Lung microvascular endothelial cell (primary cell): ENCODE measurements at regions not wholly inside any gene's neighbourhood (a gene's known extent, or its start where the extent isn't known, plus 50 kb on each side); places are given as distances from the start of the nearest gene placed in this dataset.
"Not testable (repeated sequence)": the region's sequence is repeated elsewhere in the genome, so short reads cannot be mapped to it uniquely, and the experiment has no call there.

Experiments
- DNase-seq, 2 donors: peaks; one replicate each; pipeline versions ENCODE4 v3.0.0 to v3.0.0-alpha.2; 2010; ENCODE audit warnings: low read depth in 2 of 2

DNA sequence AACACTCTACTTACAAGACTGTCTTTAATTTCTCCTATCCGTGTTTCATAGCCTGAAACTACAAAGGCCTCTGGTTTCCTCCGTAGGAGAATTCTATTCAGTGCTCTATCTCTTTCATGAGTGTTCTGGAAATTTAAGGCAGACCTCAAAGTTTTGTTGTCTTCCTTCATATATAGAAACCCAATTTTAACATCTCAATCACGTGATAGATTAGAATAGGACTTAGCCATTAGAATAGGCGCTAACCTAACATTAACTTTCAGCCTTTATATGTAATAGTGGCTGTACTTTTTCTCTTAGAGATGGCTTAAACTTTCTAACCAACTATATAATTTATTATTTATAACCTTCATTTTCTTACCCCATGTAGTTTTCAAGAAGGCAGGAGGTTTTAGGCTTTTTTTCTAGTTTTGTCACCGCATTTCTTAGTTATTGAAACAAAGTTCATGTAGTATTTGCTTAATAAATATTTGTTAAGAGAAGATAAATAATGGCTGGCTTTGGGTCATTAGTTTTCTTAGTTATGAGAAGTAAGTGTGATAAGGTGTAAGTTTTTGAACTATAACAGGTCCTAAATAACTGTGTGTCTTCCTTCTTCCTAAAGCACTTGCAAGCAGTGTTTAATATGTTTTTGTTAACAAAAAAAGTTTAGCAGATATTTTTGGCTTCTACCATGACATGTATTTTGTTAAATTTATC lies 1504.6 kb upstream of the ADGRL3 start:
- no peak for DNase-seq

DNA sequence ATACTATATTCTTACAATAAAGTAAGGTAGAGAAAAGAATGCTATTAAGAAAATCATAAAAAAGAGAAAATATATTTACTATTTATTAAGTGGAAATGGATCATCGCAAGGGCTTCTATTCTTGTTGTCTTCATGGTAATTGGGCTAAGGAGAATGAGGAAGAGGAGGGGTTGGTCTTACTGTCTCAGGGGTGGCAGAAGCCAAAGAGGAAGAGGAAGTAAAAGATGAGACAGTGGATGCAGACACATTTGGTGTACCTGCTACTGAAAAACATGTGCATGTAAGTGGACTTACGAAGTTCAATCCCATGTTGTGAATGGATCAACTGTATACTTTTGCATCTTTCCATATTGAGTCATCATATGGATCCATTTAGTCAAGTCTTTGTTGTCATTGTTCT lies 1502.1 kb upstream of the ADGRL3 start:
- DNase-seq = no peak

DNA sequence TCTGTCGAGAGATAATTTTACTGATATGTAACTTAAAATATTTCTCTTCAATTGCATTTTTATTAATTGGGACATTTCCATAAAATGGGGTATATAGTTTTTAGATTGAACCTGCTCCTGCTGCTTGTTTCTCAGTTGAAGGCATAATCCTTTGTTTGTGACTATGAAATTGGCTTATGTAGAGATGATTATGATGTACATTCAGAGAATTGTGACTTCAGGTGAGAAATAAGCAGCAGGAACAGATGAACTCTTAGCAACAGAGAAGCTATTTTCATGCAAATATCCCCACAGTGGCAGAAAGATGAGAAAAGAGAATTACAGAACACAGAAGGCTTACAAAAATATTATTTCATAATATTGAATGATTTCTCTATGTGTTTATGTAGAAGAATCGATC lies 1499.5 kb upstream of the ADGRL3 start:
- no peak for DNase-seq

DNA sequence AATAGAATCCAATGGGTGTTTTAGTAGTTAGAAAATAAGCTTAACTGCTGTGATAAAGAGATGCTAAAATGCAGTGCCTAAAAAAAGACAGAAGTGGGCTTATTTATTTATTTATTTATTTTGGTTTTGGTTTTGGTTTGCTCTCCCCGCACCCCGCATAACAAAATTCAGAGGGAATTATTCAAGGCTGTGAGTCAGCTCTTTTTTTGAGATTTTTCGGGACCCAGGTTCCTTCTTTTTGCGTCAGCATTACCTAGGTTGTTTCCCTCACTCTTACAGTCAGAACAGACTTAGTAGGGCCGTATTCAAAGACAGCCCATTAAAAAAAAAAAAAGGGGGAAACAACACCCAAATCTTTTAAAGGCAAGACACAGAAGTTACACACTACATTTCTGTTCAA lies 1495.5 kb upstream of the ADGRL3 start:
- no peak for DNase-seq

DNA sequence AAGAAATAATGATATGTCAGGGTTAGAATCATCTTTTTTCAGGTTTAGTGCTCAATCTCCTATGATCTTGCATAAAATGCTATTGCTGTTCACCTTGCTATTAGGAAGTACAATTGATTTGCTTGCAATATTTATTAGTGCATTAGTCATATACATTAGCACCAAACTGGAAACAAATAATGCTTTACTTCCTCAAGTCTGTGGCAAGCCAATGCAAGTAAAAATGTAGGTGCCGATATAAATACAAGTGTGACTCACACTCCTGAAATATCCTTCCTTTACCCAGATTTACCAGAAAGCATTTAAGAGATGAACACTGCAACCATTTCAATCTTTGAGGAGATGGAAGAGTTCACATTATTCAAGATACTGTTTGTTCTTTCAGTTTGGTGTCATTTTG lies 1487.7 kb upstream of the ADGRL3 start:
- DNase-seq = no peak

DNA sequence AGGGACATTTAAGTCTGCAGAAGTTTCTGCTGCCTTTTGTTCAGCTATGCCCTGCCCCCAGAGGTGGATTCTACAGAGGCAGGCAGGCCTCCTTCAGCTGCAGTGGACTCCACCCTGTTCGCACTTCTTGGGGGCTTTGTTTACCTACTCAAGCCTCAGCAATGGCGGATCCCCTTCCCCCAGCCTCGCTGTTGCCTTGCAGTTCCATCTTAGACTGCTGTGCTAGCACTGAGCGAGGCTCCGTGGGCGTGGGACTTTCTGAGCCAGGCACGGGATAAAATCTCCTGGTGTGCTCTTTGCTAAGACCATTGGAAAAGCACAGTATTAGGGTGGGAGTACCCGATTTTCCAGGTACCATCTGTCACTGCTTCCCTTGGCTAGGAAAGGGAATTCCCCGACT lies 1475.8 kb upstream of the ADGRL3 start:
- DNase-seq = not testable (repeated sequence)

DNA sequence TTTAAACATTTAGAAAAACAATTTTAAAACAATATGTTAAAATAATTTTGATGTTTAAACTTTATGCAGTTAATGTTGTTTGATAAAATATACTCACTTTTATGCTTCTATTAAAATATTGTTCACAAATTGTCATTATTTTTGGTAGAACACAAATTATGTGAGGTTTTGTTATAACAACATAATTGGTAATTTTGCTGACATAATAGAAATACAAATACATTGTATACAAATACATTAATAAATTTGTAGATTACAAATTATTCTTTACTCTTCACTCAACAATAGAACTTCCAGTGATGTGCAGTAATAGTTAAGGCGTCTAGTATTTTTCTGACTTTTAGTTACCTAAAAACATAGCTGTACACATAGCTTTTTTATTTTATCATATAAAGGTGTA lies 1472.4 kb upstream of the ADGRL3 start:
- no peak for DNase-seq

DNA sequence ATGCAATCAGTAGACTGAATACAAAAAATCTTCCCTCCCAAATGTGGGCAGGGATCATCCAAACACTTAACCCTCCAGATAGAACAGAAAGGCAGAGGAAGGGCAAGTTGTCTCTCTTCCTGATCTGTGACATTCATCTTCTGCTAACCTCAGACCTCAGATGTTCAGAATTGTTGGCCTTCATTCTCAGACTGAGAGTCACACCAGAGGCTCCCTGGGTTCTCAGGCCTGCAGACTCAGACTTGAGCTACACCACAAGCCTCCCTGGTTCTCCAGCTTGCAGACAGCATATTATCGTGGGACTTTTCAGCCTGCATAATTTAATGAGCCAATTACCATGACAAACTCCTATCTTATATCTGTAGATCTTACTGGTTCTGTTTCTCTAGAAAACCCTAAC lies 1471.6 kb upstream of the ADGRL3 start:
- no peak for DNase-seq

DNA sequence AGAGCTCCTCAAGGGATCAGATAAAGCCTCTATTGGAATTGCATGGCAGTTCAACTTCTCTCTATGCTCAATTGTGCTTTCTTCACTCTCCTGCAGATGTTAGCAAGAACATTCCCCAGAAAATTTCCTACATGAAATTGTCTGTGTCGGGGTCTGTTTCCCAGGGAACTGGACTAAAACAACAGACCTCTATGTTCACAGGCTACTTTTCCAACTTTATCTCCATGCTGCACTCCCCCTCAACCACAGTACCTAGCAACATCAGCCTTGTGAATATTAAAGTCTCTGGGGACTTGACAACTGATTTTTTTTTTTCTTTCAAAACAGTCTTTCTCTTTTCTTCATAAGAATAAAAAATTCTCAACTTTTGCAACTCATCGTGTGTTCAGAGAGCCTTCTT lies 1470.8 kb upstream of the ADGRL3 start:
- DNase-seq = no peak

DNA sequence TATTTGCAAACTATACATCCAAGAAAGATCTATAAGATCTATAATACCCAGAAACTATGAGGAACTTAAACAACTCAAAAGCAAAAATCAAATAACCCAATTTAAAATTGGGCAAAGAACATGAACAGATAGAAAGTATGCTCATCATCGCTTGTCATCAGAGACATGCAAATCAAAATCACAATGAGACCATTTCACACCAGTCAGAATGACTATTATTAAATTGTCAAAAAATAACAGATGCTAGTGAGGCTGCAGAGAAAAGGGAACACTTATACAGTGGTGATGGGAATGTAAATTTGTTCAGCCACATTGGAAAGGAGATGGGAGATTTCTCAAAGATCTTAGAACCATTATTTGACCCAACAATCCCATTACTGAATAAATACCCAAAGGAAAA lies 1451.7 kb upstream of the ADGRL3 start:
- no peak for DNase-seq

DNA sequence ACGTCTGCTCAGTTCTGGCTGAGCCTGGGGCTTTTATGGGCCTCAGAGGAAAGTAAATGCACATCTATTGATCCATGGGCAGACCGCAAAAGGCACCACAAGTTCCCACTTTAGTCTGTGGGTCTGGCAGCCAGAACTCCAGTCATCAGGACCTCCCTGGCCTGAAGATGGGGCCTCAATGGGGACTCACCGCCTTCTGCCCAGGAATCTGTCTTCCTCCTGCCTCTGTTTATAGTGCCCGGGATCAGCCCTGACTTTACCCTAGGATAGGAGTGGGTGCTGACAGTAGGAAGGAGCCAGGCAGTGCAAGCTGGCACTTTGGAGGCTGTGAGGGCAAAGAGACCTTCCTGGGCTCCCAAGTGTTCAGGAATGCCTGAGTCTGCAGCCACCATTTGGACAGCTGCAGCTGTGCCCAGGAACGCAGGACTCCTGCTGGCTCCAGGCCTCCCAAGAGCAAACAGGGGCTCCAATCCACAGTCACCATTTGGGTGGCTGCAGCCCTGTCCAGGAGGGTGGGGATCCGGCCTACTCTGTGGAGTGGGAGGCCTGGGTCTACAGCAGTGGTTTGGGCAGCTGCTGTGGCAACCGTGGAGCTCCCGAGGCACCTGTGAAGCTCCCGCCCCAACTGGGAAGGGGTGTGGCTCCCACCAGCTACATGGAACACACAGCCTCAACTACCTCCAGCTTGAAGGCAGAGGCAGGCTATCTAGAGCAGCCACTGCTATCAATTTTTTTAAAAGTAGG lies 1440.9 kb upstream of the ADGRL3 start:
- no peak for DNase-seq

DNA sequence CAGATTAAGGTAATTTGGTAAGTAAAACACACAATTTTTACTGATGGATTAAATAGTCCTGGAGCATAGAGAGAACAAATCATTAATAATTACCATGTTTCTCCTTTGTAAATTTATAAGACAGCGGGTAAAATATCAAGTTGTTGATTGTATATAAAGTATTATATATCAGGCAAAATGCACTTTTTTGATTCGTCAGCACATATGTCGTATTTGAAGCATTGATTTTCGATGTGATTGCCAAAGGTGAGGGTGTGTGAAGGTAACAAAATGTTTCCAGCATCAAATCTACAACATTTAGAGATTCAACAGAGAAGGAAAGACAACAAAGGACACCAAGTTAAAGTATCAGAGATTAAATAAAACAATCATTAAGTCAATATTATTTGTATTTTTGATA lies 1437.8 kb upstream of the ADGRL3 start:
- no peak for DNase-seq

DNA sequence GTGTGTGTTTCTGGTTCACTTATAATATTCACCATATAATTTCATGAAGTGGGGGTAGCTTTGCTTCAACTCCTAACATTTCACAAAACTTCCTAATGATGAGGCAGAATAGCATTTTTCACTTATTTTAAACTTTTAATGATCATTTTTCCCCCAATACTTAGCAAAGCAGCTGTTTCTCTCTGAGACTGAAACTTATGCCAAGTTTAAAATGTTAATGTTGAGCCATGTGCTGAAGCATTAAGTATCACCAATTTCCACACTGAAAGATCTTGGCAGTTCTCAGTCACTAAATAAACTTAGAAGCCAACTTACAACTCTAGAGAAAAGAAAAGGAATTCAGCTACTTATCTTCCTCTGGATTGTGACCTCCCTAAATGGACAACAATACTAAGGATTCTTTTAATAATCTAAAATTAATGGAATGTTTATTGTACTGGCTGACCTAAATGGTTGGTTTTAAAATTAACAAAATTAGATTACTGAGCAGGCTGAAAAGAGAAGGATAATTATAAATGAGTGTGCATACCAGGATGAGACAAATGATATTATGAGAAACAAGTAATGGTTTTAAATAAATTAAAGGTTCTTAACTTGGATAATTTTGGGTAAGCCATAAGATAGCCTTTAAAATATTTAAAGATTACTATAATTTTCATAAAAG lies 1429.4 kb upstream of the ADGRL3 start:
- no peak for DNase-seq

DNA sequence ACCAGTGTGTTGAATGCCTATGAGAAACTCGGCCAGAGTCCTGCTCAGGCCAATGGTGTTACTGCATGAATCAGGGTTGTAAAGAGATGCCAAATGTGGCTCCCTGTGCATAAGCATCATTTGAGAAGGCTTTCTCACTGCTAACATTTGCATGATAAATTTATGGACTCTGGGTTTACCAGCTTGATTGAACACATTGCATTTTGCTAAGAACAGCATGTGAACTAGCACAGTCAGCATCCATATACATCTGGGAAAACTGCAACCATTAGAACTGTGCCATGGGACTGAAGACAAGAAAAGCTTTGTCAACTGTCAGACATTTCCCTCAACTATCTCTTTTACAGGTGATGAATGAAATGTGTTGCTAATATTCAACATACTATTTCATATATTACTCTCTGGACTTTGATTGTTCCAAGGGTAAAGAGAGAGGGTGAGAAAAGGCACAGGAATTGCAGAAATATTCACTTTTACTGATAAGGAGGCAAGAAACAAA lies 1427.4 kb upstream of the ADGRL3 start:
- DNase-seq = no peak

DNA sequence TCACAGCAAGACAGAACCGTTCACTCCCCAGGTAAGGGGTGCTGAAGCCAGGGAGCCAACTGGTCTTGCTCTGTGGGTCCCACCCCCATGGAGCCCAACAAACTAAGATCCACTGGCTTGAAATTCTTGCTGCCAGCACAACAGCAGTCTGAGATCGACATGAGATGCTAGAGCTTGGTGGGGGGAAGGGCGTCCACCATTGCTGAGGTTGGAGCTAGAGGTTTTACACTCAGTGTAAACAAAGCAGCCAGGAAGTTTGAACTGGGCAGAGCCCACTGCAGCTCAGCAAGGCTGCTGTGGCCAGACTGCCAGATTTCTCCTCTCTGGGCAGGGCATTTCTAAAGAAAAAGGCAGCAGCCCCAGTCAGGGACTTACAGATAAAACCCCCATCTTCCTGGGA lies 1419.9 kb upstream of the ADGRL3 start:
- not testable (repeated sequence) for DNase-seq

DNA sequence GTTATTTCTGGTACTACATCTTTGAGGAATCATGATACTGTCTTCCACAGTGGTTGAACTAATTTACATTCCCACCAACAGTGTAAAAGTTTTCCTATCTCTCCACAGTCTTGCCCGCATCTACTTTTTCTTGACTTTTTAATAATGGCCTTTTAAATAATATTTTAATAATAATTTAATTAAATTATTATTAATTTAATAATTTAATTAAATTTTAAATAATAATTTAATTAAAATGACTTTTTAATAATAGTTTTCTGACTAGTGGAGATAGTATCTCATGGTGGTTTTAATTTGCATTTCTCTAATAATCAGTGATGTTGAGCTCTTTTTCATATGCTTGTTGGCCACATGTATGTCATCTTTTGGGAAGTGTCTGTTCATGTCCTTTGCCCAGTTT lies 1395.0 kb upstream of the ADGRL3 start:
- DNase-seq = no peak

DNA sequence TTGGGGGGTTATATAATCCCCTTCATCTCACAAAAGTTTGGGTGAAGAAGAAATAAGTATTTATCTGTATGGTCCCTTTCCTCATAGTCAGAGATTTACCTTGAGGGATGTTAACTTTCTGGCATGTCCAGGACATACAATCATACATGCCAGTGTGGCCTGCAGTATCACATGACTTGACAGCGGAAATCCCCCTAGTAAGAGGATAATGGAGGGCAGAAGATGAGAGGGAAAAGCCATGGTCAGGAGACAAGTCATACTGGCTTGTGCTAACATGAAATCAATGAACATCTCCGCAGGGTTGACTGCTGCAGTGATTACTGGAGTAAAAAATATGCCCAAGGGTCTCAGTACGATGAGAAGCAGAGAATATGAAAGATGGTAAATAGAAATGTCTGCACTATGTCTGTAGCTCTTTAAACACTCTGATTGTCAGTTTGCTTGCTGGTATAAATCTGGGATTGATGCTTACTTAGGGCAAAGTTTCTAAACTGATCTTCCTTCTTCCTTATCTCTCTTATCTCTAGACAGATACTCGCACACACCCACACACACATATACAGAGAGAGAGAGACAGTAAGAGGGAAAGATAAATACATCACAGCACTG lies 1385.6 kb upstream of the ADGRL3 start:
- no peak for DNase-seq

DNA sequence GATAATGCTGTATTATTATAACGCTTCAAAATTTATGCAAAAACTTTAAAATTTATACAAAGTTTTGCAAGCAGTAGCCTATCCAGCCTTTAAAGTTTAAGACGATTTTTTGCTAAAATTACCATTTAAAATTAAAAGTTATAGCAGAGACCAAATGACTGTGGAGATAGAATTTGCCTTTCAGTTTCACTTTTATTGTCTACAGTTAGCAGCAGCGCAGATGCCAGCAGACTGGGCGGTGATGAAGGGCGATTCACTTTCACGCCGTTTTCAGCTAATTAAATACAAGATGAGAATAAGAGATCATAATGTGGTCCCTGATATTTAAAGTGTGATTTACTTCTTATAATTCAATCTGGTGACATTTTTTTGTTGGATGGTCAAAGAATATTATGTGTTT lies 1381.5 kb upstream of the ADGRL3 start:
- DNase-seq = peak in 1 of 2 donors; percentile 46

DNA sequence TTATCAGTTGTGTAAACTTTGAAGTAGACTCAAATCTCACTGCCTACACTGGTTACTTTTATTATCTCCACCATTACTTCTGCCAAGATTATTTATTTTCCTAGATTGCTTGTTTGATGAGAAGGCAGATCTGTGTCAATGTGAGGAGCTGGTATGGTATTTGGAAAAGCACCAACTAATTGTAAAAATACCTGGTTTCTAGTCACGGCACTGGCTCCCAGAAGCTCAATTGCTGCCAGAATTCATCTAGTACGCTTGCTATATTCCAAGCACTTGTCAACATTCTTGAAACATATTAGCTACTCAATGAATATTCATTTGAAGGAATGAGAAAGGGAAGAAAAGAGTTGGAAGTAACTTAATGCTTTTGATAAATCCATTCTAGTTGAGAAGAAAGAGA lies 1376.8 kb upstream of the ADGRL3 start:
- DNase-seq = no peak

DNA sequence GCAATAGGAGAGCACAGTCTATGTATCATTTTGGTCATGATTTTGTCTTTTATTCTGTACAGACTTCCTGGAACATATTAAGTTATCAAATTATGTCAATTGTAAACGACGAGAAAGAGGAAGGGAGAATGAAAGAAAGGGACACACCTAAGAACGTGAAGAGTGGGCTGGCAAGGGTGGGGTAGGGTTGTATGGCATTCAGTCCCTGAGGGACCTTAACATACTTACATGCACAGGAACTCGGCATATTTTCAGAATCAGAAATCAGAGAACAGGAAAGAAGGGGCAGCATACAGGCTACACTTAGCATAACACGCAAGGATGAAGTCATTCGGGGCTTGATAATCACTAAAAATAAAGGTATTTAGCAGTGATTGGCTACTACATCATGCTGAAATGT lies 1375.0 kb upstream of the ADGRL3 start:
- no peak for DNase-seq

DNA sequence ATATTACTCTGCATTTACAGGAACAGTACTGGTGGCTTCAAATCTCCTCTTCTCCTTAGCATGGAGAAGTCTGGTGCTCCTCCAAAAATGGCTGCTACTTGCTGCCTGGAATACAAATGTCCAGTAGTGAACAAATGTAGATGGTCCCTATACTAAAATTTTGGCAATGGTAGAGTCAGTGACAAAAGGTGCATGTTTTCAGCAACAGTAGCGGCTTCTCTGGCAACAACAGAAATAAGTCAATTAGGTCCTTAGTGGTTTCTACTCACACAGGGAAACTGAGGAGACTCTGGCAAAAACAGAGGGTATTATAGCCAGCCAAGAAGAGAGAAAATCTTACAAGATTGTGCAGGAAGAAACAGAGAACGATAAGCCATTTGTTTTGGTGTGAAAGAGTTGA lies 1368.4 kb upstream of the ADGRL3 start:
- DNase-seq = no peak

DNA sequence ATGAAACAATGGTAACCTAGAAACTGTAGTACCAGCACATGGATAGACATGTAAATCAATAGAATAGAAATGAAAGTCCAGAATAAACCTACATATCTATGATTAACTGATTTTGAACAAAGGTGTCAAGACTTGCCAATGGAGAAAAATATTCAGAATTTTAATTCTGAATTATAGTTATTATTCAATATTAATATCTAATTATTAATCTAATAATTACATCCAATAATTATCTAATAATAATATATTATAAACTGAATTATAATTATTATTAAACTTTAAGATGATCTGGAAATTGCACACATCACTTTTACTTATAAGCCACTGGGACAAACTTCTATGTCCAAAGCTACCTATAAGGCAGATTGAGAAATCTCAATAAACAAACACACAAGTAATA lies 1365.2 kb upstream of the ADGRL3 start:
- DNase-seq = no peak
